LNCaP clone FGC (cell line): ENCODE measurements at regions not wholly inside any gene's neighbourhood (a gene's known extent, or its start where the extent isn't known, plus 50 kb on each side); places are given as distances from the start of the nearest gene placed in this dataset.
A peak's percentile ranks its signal among the peaks of the same experiment; 100 is the strongest.

Experiments
- DNase-seq: peaks from one replicate; pipeline ENCODE4 v3.0.0-alpha.2; 2011; ENCODE audit warnings: low read depth
- H3K4me3 ChIP-seq: 2 replicates; pipeline ENCODE4 v1.5.1; 2011; ENCODE audit warnings: mild to moderate bottlenecking, low read depth, low read length, control low read depth
- CTCF ChIP-seq: IDR thresholded peaks from 2 replicates; pipeline ENCODE4 v1.5.1; 2012; ENCODE audit warnings: mild to moderate bottlenecking; ENCODE audit not compliant: control insufficient read depth, insufficient read depth; ENCODE audit errors: extremely low read depth

- no peak for DNase-seq
- TF ChIP-seq CTCF: no peak
Measured at GRCh38 chr1:195979646-195980045, 628.6 kb downstream of the KCNT2 start.

DNA sequence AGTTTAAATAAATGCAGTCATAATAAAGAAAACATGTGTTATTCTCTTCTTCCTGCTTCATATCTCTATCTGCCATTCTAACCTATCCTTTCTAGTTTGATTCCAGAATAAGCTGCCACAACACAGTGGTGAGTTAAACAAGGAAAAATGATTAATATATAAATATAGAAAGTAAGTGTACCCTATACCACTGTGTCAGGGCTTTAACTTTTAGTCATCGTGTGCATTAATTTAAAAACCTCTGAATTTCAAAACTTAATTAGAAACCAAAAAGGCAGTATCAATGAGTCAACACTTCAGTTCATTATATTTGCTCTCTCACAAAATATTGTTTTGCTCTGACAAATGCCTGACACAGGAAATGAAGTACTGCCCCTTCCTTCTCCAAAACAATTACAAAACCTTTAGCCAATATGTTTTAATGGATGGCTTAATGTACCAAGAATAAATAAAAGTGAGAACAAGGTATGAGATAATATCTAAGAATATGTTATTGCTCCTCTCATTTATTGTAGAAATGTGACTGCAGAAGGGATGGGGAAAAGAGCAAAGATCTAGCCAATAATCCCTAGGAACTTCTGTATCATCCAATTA lies 634.8 kb downstream of the KCNT2 start:
- TF ChIP-seq CTCF: no peak
- DNase-seq: peak; percentile 1
- H3K4me3 ChIP-seq: no peak overlapping the region

More at GRCh38 chr1:195979646-195980045, 628.6 kb downstream of the KCNT2 start:
- no peak overlapping the region for H3K4me3 ChIP-seq

DNA sequence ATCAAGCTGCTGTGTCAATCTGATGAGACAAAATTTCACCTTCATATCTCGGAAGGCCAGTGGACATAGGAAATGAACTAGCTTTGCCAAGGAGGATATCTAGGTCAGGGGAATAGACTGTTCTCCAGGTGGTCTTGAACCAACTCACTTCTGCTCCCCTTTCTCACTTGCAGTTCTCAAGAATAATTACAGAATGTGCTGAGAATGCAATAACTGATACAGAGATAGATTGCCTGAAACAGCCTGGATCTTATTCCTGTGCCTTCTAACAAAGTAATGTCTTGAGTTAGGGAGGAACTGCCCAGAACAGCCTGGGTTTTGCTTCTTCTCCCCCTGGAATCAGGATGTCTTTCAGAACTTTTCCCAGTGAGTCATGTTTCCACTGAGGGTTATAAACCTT lies 636.7 kb downstream of the KCNT2 start:
- no peak overlapping the region for H3K4me3 ChIP-seq
- no peak for TF ChIP-seq CTCF
- no peak for DNase-seq

DNA sequence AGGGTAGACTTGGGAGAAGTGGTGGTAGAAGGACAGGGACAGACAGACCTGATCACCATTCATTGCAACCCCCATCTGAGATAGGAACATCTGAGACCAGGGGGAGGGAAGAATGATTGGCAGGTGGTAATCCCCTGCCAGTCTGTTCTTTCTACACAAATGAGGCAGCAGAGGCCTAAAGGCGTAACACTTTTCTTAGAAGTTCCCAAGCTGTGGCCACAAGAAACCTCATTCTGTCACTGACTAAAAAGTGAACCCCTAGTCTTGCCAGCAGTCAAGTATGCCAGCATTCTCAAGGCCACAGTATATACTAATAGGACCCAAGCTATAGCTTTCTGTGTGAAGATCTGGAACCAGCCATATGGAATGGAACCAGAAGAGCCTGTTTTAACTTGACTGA lies 638.0 kb downstream of the KCNT2 start:
- TF ChIP-seq CTCF: no peak
- H3K4me3 ChIP-seq: no peak overlapping the region
- DNase-seq: no peak

GRCh38 chr1:195965475-195965874 lies 642.8 kb downstream of the KCNT2 start:
- no peak for DNase-seq
- no peak overlapping the region for H3K4me3 ChIP-seq
- TF ChIP-seq CTCF: no peak

DNA sequence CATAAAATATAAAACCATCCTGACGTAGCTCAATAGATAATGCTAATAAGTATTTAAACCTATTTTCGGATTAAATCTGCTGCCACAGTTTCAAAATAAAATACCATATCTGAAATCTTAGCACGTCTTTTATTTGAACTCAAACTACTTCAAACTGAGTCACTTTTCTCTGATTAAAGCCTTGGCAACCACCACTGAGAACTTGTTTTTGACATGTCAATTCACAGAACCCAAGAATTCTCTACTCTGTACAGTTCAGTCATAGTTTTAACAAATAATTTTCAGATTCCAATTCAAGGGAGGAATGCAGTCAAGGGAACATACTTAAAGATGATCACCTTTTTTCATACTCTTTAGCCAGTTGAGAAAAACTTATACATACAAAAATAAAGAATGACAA lies 643.2 kb downstream of the KCNT2 start:
- TF ChIP-seq CTCF: no peak
- DNase-seq: no peak
- H3K4me3 ChIP-seq: no peak overlapping the region

GRCh38 chr1:195964516-195964915 lies 643.7 kb downstream of the KCNT2 start:
- no peak for TF ChIP-seq CTCF
- no peak overlapping the region for H3K4me3 ChIP-seq
- no peak for DNase-seq
